Adrenal gland (tissue), 9 donors: ENCODE measurements at regions not wholly inside any gene's neighbourhood (a gene's known extent, or its start where the extent isn't known, plus 50 kb on each side); places are given as distances from the start of the nearest gene placed in this dataset.

ENCODE experiments used
- DNase-seq, 7 donors: peaks; one replicate each; pipeline ENCODE4 v3.0.0-alpha.2; 2019 to 2020
- H3K27ac ChIP-seq, 5 donors: fragments of 200-600 bp; sonication (generic) in 4 of 5; 1 replicate in 3 of 5; 2 replicates in 2 of 5; pipeline versions ENCODE4 v1.5.1 to v1.8.0; 2016 to 2020; ENCODE audit warnings: mild to moderate bottlenecking in 1 of 5
- H3K27me3 ChIP-seq: fragments of 200-600 bp; 2 replicates; pipeline ENCODE4 v1.8.0; 2021
- H3K36me3 ChIP-seq, 2 donors: fragments of 200-600 bp; replicated peaks in 1 of 2; 1 replicate in 1 of 2; 2 replicates in 1 of 2; pipeline versions ENCODE4 v1.5.1 to v1.8.0; 2018 to 2022
- H3K4me1 ChIP-seq, 2 donors: fragments of 200-600 bp; replicated peaks in 1 of 2; 1 replicate in 1 of 2; 2 replicates in 1 of 2; pipeline versions ENCODE4 v1.5.1 to v1.8.0; 2018 to 2021
- H3K4me3 ChIP-seq, 4 donors: fragments of 200-600 bp; sonication (generic) in 3 of 4; one replicate each; pipeline ENCODE4 v1.5.1; 2016 to 2018
- H3K9me3 ChIP-seq, 3 donors: fragments of 200-600 bp; sonication (generic) in 1 of 3; replicated peaks in 1 of 3; 1 replicate in 2 of 3; 2 replicates in 1 of 3; pipeline versions ENCODE4 v1.5.1 to v1.8.0; 2016 to 2021
- POLR2A ChIP-seq, 2 donors: fragments of 450-650 bp; IDR thresholded peaks; one replicate each; pipeline ENCODE4 v1.6.1; 2017; ENCODE audit warnings: antibody characterized with exemption in 2 of 2, mild to moderate bottlenecking in 2 of 2, moderate library complexity in 1 of 2
- WGBS, 4 donors: extraction: QIAGEN DNeasy Blood & Tissue Kit in 2 of 4; methylation state at CpG; one replicate each; pipeline versions ENCODE4 v1.1.5 to v1.1.7; 2013 to 2017; 5-methylcytosine and 5-hydroxymethylcytosine counted together
- intact Hi-C, 2 donors: fragments of 100-400 bp; cut with DNase I; formaldehyde crosslinking; loops; one replicate each; pipeline versions ENCODE4 v1.14.1 to v1.15.0; 2022 to 2023
- TF ChIP-seq, protein P1 (sequence below), 6 experiments: fragments of 450-650 bp in 4 of 6; fragments of 200-600 bp in 2 of 6; sonication (generic) in 1 of 6; IDR thresholded peaks; 1 replicate in 5 of 6; 2 replicates in 1 of 6; pipeline versions ENCODE4 v1.5.1 to v1.8.0; 2016 to 2021; ENCODE audit warnings: antibody characterized with exemption in 6 of 6, mild to moderate bottlenecking in 2 of 6, moderate library complexity in 1 of 6
- donor health status: healthy with polysubstance abuse.
- donor health status: Bipolar disorder and iron deficiency.
- donor health status: DM: yes; HTN: yes; CAD: no.
- donor health status: DM: no; HTN: no; CAD: no.
- donor health status: DM: no; HTN: no; CAD: no.

DNA sequence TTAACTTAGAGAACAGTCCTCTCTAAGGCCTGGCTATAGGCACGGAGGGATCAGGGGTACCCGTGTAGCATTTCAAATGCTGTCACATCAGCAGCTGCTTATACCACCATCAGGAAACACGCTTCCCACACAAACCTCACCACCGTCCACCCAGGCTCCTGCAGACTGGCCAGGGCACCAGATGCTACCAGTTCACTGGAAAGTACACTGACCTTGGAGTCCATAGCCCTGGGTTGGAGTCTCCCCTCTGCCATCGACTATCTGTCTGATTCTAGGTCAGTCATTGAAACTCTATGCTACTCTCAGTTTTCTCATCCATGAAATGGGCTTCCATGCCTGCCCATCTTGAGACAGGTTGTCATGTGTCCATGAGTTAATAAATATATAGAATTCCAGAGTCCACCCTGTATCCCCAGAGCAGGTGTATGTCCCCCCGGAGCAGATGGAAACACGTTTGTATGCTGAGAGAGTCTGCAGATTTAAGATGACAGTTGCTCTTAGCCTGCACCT, 156.0 kb upstream of the SMAD3 start:
- Histone ChIP-seq H3K4me3 (no peak overlapping the region), H3K9me3 (no peaks in the 10 kb centered on the region), H3K36me3 (no peaks in the 10 kb centered on the region), H3K4me1 (no peaks in the 10 kb centered on the region), H3K27me3 (no peaks in the 10 kb centered on the region), H3K27ac (no peak overlapping the region)
- WGBS, 4 donors = 75 to 84% (median 78%) methylated on average over 6 to 7 of the region's 7 CpGs
- TF ChIP-seq POLR2A (IDR thresholded peaks at IDR 0.05) = no peak
- TF ChIP-seq, protein P1, sequence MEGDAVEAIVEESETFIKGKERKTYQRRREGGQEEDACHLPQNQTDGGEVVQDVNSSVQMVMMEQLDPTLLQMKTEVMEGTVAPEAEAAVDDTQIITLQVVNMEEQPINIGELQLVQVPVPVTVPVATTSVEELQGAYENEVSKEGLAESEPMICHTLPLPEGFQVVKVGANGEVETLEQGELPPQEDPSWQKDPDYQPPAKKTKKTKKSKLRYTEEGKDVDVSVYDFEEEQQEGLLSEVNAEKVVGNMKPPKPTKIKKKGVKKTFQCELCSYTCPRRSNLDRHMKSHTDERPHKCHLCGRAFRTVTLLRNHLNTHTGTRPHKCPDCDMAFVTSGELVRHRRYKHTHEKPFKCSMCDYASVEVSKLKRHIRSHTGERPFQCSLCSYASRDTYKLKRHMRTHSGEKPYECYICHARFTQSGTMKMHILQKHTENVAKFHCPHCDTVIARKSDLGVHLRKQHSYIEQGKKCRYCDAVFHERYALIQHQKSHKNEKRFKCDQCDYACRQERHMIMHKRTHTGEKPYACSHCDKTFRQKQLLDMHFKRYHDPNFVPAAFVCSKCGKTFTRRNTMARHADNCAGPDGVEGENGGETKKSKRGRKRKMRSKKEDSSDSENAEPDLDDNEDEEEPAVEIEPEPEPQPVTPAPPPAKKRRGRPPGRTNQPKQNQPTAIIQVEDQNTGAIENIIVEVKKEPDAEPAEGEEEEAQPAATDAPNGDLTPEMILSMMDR (IDR thresholded peaks at IDR 0.05) = no peak
- peak in 3 of 7 donors; percentile 7 to 27 (median 8) for DNase-seq
- intact Hi-C loops = no loop called here

DNA sequence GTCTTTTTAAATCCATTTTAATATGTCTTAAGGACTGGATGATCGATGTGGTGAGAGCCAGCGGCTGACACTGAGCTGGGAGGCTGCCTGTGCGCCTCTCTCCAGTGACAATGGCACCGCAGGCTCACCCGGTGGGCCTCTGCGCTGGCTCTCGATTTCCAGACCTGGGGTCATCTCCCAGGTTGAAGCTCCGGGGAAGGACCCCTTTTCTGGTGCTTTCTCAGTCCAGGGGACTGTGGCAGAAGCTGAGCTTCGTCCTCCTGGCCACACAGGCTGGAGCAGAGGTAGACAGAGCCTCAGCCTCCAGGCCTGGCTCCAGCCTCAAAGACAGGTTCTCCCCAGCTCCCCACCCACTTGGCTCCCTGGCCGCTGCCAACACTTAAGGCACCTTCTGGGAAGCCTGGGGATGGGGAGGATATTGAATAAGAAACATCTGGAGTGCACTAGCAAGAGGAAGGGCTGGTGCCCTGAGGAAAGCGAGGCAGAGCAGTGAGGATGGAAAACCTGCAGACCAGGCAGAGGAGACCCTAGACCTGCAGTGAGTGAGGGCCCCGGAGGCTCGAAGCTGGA, 154.2 kb upstream of the SMAD3 start:
- intact Hi-C loops = no loop called here

DNA sequence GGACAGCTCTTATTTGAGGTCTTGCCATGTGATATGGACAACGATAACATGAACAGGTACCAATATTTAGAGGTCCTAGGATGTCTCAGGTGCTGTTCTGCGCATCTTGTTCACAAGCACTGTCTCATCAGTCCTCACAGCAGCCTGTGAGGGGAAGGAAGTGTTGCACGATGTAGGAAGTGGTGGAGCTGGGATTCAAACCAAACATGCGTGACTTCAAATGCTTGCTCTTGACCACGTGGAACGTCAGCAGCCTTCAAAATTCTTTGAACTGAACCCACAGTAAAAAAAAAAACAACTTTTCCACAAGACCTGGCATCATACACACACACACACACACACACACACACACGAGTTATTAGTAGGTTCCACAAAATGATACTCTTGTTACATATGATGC, 153.4 kb upstream of the SMAD3 start:
- Histone ChIP-seq H3K36me3 (no peaks in the 10 kb centered on the region), H3K27ac (no peak overlapping the region), H3K27me3 (no peaks in the 10 kb centered on the region), H3K9me3 (peaks cover 0 to 7% (median 0%) of the 10 kb centered on the region in 3 donors), H3K4me1 (no peaks in the 10 kb centered on the region), H3K4me3 (no peak overlapping the region)
- intact Hi-C loops = no loop called here
- TF ChIP-seq POLR2A (IDR thresholded peaks at IDR 0.05) = no peak
- TF ChIP-seq, protein P1 (IDR thresholded peaks at IDR 0.05) = no peak
- peak in 3 of 7 donors; percentile 16 to 49 (median 18) for DNase-seq
- 47 to 61% (median 50%) methylated on average over 7 of the region's 7 CpGs for WGBS, 4 donors

More for the DNA sequence above, 154.2 kb upstream of the SMAD3 start:
- WGBS, 4 donors = 87 to 93% (median 92%) methylated on average over 9 to 13 of the region's 13 CpGs
- Histone ChIP-seq H3K4me1 (no peaks in the 10 kb centered on the region), H3K4me3 (no peak overlapping the region), H3K27ac (no peak overlapping the region), H3K27me3 (no peaks in the 10 kb centered on the region), H3K36me3 (no peaks in the 10 kb centered on the region), H3K9me3 (no peaks in the 10 kb centered on the region)
- TF ChIP-seq, protein P1 (IDR thresholded peaks at IDR 0.05) = no peak
- TF ChIP-seq POLR2A (IDR thresholded peaks at IDR 0.05) = no peak
- DNase-seq = peak in 2 of 7 donors; percentile 9 to 13

DNA sequence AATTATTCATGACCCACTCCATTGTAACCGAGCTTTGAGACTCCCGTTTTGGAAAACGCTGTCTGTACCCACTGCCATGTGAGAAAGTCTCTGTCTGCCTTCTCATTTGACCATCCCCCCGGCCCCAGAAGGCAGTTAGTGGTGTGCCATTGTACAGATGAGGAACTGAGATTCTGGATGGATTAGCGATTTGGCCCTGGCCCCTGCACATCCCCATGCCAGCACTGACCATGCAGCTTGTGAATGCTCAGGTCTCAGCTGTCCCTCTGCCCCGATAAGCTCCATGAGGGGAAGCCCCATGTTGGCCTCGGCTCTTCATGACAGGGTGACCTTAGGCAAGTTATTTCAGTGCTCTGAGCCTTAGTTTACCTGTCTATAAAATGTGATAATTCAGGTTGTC, 153.0 kb upstream of the SMAD3 start:
- H3K27ac ChIP-seq = no peak overlapping the region
- 65 to 83% (median 68%) methylated on average over 7 of the region's 7 CpGs for WGBS, 4 donors
- peaks cover 0 to 9% (median 0%) of the 10 kb centered on the region in 3 donors for H3K9me3 ChIP-seq
- DNase-seq = peak in 2 of 7 donors; percentile 13 to 36
- TF ChIP-seq POLR2A (IDR thresholded peaks at IDR 0.05) = no peak
- TF ChIP-seq, protein P1 (IDR thresholded peaks at IDR 0.05) = no peak
- H3K27me3 ChIP-seq = no peaks in the 10 kb centered on the region
- H3K4me3 ChIP-seq = no peak overlapping the region
- intact Hi-C loops = no loop called here
- H3K36me3 ChIP-seq = no peaks in the 10 kb centered on the region
- H3K4me1 ChIP-seq = no peaks in the 10 kb centered on the region
